CD1c-positive myeloid dendritic cell (primary cell): ENCODE measurements at regions not wholly inside any gene's neighbourhood (a gene's known extent, or its start where the extent isn't known, plus 50 kb on each side); places are given as distances from the start of the nearest gene placed in this dataset.
"Not testable (repeated sequence)": the region's sequence is repeated elsewhere in the genome, so short reads cannot be mapped to it uniquely, and the experiment has no call there.

Experiments
- DNase-seq: peaks from one replicate; pipeline ENCODE4 v3.0.0-alpha.2; 2016; ENCODE audit errors: extremely low spot score

DNA sequence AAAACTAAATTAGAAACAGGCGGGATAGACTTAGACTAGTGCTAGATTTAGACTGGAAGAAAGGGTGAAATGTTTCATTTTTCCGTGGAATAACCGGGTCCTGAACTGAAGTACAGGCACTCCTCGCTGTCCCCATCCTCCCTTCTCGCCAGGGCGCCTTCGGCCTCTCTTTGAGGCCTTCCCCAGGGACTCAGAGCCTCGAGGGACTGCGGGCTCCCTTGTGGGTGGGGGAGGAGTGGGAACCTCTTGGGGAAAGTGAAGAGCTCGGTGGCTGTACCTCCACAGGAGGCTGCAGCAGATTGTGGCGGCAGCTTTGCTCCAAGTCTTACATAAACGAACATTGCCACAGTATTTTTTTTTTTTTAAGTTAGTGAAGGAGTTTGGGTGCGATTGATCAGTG lies 1988.8 kb upstream of the FLRT2 start:
- no peak for DNase-seq

DNA sequence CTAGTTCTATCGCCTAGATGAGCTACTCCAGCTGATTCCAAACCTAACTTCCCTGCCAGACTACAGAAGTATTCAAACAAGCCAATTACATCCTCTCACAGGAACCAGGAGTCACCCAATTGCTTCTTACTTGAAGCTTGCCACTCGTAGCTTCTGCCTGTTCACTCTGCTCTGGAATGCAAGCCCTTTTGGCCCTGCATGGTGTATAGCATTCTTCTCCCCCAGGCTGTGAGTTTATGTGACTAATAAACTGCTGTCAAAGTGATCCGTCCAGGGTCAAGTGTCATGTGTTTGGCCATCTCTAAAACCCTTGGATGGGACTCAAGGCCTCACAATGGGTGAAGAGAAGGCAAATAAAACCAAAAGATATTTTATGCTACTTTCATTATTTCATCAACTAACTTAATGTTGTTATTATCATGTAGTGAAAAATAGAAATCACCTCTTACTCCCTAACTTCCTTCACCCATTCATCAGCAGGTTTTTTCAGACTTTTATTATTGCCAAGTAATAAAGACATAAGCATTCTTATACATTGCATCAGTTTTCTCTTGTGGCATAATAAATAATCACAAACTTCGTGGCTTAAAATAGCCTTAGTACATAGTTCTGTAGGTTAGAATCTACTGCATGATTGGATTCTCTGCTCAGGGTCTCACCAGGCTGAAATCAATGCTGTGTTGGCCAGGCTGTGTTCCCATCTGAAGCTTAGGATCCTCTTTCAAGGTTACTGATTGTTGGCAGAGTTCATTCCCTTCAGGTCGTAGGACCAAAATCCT lies 1981.7 kb upstream of the FLRT2 start:
- no peak for DNase-seq

DNA sequence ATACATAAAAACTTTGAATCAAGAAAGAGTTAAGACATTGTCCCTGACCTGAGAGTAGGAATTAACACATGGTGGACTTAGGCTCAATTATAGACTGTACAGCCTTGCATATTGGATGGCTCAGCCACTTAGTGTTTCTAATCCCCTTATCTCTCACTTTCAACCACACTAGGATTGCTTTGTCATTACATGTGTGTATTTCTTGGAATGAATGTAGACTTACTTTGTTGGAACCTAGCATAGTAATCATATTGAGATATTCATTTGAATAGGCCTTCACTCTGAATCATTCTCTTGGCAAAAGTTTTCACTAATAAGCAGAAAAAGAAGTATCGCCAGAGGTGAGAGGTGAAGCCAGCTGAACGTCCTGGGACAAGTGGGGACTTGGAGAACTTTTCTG lies 1973.9 kb upstream of the FLRT2 start:
- no peak for DNase-seq

DNA sequence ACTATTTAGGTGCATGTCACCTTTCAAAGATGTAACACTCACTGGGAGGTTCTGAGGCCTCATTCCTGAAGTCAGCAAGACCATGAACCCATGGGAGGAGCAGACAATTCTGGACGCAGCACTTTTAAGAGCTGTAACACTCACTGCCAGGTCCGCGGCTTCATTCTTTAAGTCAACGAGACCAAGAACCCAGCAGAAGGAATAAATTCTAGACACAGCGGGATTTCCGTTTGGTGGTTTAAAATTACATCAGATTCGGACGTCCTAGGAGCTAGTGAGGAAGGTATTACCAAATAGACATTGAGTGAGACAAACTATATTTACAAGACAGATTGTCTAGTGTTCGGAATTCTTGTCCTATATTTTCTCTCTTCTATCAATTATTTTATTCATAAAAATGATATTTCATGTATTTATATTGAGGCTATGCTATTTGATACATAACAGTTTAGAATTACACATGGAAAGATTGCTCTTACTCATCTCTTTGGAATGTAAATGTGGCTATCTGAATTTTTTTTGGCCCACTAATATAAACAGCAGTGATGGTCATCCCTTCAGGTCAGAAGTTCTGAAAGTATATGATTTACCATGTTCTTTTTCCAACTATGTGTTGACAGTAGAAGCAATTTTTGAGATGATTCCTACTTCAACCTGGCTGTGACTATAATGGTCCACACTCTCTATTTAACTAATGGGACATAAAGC lies 1973.0 kb upstream of the FLRT2 start:
- no peak for DNase-seq

DNA sequence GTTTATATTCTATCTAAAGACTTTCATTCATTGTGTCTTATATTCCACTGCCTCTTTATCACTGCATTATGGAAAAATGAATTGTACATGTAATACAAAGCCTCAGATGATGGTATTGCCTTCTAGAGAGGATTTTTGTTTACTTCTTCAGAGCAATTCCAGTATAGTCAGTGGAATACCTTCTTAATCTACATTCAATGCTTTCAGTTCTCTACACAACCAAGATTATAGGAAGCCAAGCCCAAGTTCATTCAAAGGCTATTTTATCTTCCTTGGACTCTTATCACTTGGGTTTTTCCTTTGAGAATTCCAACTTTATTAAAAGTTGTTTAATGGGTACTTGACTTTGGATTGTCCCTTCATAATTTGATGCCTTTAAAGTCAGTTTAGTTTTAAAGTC lies 1971.0 kb upstream of the FLRT2 start:
- DNase-seq: no peak

DNA sequence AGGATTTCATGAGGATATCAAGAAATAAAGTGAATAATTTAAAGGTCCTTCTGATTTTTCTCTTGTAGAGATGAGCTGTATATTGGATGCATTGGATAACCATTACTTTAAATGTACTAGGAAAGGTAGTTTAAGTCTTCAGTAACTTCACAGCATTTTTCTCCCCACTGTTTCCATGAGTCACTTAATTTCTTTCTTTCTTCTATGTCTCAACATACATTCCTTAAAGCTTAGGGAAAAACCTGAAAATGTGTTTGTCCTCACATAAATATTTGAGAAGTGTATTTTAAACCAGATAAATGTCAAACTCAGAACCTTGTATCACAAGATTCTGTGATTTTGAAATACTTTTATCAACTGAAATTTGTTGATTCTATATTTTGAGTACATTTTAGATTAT lies 1970.2 kb upstream of the FLRT2 start:
- DNase-seq: no peak

DNA sequence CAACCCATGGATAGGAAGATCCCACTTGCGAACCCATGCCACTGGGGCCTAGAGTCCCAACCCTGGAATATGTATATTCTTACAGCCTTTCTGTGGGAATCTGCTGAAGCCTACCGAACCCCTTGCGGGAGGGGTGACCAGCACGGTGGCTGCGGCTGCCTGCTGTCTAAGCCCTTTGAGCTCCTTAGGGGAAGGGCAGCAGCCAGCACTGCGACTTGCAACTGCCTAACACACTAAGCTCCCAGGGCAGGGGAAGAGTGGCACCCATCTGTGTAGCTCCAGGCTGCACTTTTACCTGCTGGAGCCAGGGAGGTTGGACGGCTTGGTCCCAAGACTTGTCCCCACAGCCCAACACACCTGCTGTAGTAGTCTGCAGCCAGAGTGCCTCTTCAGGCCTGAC lies 1968.7 kb upstream of the FLRT2 start:
- DNase-seq: no peak

DNA sequence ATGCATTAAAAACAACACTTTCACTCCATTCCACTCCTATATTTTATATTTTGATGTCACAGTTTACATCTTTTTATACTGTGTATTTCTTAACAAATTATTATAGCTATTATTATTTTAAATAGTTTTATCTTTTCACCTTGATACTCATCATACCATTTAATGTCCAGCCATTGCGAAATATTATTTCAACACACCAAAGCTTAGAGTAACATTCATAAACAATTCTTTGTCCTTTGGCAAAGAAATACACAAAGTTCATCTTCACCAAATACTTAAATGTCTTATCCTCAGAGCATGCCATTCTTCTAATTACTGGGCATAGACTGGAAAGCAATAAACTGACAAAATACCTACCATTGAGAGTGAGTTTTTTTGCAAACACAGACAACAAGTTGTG lies 1963.4 kb upstream of the FLRT2 start:
- no peak for DNase-seq

DNA sequence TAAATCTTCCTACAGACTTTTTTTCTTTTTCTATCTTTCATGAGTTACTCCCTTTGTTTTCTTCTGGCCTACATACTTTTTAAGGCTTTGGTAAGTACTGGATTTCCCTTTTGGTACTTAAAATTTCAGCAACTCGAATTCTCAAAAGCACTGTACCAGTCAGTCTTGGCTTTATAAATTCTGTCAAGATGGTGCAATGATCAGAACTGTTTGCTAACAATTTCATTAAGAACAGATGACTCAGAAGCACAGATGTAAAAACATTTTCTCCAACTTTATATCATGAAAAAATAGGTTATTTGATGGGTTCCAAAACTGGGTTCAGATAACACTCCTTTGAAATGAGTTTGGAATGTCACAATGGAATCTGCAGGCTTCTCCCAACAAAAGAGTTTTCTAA lies 1961.8 kb upstream of the FLRT2 start:
- no peak for DNase-seq

DNA sequence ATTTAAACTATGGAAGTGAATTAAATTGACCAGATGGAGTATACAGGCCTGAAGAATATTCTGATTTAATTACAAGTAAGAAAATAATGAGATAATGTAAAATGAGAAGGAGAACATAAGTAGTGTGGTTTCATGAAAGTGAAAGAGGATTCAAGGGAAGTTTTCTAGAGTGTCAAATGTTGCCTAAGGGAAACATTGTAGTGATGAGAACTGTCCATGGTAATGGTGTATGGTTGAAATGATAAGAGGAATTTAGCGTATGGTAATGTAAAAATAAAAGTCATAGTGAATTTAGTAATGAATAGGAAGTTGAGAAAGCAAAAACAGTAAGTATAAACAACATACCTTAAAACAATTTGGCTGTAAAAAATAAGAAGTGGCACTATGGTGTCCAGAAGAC lies 1954.6 kb upstream of the FLRT2 start:
- DNase-seq: no peak

DNA sequence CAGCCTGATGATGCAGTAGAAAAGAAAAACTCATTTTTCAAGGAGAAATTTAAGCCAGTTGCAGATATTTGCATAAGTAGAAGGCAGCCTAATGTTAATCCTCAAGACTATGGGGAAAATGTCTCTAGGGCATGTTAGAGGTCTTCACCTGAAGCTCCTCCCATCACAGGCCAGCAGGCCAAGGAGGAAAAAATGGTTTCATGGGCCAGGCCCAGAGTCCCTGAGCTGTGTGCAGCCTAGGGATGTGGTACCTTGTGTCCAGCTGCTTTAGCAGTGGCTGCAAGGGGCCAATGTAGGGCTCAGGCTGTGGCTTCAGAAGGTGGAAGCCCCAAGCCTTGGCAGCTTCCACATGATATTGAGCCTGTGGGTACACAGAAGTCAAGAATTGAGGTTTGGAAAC lies 1946.7 kb upstream of the FLRT2 start:
- DNase-seq: no peak

DNA sequence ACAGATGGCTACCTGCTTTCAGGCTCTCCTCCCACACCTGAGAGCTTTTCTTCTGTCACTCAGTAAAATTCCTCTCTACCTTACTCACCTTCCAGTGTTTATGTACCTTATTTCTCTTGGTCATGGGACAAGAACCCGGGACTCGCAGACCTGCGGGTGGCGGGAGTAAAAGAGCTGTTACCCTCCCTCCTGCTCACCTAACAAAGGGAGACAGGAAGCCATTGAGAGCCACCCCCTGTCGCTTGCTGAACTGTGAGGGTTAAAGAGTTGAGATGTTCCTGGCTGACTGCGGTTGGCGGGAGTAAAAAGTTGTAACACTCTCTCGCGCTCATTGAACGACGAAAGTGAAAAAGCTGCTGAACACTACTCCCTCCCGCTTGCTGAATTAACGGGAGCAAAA lies 1935.1 kb upstream of the FLRT2 start:
- no peak for DNase-seq

DNA sequence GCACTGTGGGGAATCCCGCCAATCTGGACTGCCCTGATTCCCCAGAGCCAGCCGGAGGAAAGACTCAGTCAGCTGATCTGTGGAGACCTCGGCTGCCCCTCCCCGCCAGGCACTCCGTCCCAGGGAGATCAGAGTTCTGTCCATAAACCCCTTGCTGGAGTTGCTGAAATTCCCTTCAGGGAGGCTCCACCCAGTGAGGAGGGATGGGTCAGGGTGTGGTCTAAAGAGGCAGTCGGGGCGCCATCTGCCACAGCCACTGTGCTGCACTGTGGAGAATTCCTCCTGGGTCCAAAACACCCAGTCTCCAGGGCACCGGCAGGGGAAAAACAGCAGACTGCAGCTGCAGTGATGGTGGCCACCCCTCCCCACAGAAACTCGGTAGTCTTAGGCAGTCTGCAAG lies 1922.3 kb upstream of the FLRT2 start:
- no peak for DNase-seq

DNA sequence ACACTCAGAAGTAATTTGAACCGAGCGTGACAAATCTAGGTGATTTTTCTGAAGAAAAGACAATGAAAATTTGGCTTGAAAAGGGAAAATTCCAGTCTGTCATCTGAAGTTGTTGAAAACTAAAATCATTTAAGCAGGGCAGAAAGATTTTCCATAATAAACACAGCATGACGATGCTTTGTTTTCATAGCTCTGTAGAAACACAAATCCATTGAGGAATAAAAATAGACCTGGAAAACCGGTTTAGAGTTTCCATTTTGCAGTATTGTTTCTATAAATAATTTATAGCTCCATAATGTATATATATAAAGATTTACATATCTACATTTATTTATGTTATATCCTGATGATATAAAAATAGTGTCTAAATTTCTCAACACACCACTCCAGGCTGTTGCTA lies 1918.5 kb upstream of the FLRT2 start:
- no peak for DNase-seq

DNA sequence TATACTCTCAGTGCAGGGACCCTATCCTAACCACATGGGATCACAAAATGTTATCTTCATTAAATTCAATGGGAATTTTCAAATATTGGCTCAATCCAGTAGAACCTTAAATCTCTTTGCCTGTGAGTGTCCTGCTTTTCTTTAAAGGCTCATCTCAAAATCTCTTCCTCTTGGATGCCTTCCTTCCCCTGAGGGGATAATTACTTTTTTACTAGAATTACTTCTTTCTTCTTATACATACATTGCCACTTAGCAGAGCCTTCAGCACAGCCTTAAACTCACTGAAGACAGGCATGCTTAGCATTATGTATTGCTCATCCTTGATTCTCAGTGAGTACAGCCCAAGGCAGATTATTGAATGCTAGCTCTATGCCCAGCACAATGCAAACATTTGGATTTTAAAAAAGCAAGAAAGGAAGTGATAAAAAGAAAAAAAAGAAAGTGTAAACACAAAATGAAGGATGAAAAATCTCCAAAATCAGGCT lies 1918.0 kb upstream of the FLRT2 start:
- DNase-seq: no peak

DNA sequence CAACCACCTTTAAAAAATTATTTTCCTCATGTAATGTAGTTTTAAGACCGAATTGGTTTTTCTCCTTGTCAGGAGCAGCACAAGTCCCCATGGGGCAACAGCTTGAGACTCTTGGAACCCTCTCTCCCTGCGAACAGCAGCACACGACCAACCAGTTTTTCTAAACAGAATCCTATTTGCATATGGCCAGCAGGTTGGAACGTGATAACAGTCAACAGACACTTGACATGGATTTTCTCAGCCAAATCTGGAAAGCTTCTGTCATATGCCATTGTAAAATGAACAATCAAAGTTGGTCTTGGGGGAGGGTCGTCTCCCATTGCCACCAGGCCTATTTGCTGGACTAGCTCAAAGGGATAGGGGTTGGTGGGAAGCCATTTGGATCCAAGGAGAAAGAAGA lies 1915.0 kb upstream of the FLRT2 start:
- no peak for DNase-seq

DNA sequence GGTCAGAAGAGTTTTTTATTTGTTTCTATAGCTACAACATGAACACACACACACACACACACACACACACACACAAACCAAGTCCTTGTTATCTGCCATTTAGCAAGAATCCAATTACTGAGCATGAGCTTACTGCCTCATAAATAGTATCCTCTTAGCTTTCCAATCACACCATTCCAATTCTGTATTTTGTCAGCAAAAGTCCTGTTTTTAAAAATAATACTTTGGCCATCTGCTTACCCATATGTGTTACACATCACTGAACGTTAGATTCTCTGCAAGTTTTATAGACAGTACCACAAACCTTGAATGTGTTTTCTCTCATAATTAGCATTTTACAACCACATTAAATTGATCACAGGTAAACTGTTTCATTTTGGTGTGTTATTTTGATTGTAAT lies 1905.4 kb upstream of the FLRT2 start:
- DNase-seq: no peak

DNA sequence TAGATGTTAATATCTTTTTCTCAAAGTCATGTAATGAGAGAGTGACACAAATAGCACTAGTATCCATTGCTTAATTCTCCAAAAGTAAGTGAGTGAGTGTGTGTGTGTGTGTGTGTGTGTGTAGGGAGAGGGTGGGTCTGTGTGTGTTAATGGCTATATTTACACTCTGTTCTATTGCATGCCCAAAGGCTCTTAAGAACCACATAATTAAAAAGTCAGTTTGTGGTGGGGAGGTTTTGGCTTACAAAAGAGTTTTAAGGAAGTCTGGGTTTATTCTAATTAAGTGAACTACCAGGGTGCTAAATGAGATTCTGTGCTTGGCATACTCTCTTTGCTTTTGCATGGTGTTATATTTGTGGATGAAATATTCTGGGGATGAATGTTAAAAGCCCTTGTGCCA lies 1897.6 kb upstream of the FLRT2 start:
- DNase-seq: no peak

DNA sequence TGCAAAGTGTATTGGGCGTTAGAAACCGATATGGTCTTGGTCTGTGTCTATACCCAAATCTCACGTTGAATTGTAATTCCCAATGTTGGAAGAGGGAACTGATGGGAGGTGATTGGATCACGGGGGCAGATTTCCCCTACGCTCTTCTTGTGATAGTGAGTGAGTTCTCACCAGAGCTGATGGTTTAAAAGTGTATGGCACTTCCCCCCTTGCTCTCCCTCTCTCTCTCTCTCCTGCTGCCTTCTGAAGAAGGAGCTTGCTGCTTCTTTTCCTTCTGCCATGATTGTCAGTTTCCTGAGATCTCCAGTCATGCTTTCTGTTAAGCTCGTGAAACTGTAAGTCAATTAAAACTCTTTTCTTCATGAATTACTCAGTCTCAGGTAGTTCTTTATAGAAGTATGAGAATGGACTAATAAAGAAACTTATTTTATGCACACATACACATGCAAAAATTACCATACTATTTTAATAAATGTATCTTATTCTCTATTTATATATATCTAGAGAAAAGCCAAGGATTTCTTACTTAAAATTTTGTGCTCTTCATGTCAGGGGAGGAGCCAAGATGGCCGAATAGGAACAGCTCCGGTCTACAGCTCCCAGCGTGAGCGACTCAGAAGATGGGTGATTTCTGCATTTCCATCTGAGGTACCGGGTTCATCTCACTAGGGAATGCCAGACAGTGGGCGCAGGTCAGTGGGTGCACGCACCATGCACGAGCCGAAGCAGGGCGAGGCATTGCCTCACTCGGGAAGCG lies 1891.0 kb upstream of the FLRT2 start:
- no peak for DNase-seq

DNA sequence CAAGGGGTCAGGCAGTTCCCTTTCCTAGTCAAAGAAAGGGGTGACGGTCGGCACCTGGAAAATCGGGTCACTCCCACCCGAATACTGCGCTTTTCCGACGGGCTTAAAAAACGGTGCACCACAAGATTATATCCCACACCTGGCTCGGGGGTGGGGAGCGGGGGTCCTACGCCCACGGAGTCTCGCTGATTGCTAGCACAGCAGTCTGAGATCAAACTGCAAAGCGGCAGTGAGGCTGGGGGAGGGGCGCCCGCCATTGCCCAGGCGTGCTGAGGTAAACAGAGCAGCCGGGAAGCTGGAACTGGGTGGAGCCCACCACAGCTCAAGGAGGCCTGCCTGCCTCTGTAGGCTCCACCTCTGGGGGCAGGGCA lies 1890.5 kb upstream of the FLRT2 start:
- DNase-seq: not testable (repeated sequence)

DNA sequence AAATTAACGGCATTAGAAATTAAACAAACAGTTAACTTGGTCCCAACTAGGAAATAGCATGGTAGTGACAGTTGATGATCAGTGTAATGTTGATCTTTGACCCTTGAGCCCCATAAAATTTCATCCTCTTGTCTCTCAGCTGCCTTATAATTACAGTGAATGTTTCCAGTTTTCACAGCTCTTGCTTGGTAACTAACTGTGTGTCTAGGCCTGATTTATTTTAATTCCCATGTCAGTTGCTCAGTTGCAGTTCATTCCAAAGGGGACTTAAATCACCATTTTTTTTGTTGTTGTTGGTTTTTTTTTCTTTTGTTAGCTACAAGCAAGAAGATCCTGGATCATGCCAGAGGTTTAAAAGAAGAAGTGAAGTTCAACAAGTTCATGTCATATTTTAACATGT lies 1883.7 kb upstream of the FLRT2 start:
- no peak for DNase-seq

DNA sequence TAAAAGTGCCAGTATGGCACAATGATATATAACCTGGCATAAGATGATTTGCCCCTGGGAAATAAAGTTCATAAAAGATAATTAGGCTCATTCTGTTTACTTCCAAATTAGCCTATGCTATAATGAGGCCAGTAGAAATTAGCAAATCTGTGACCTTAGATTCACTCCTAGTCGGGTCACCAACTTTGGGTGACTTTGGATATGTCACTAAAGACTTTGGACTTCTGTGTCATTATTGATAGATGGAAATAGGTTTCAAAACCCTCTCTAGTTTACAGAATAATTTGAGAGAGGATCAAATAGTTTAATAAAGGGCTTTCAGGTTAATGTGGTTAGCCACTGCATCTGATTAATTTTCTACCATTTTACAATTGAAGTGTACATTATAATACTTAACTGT lies 1869.3 kb upstream of the FLRT2 start:
- DNase-seq: no peak

DNA sequence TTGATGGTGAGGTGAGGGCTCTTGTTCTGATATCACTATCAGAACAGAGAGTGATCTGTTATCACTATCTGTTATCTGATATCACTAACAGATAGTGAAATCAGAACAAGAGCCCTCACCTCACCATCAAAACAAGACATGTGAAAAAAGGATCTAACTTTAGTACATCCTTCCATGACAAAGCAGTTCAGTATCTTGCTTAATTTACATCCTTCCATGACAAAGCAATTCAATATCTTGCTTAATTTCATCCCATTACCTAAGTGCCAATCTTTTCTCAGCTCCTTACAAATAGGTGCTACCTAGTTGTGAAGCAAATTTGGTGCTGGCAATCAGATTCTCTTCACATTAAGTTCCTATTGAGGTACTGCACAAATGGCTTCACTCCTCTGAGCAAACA lies 1865.6 kb upstream of the FLRT2 start:
- no peak for DNase-seq
